Left ventricle myocardium inferior (tissue), 1 donor: ENCODE measurements at regions not wholly inside any gene's neighbourhood (a gene's known extent, or its start where the extent isn't known, plus 50 kb on each side); places are given as distances from the start of the nearest gene placed in this dataset.
A peak's percentile ranks its signal among the peaks of the same experiment; 100 is the strongest.

Experiments
- DNase-seq: peaks from one replicate; pipeline ENCODE4 v3.0.0-alpha.2; 2020
- H3K27ac ChIP-seq: fragments of 200-600 bp; replicated peaks from 2 replicates; pipeline ENCODE4 v1.8.0; 2021
- H3K27me3 ChIP-seq: fragments of 200-600 bp; 2 replicates; pipeline ENCODE4 v1.8.0; 2021; ENCODE audit warnings: low read depth
- H3K36me3 ChIP-seq: fragments of 200-600 bp; 2 replicates; pipeline ENCODE4 v1.8.0; 2021
- H3K4me1 ChIP-seq: fragments of 200-600 bp; 2 replicates; pipeline ENCODE4 v1.8.0; 2021
- H3K4me3 ChIP-seq: fragments of 200-600 bp; 2 replicates; pipeline ENCODE4 v1.8.0; 2021; ENCODE audit warnings: mild to moderate bottlenecking, moderate library complexity
- H3K9me3 ChIP-seq: fragments of 200-600 bp; replicated peaks from 2 replicates; pipeline ENCODE4 v1.8.0; 2021
- CTCF ChIP-seq: fragments of 200-600 bp; IDR thresholded peaks from 2 replicates; pipeline ENCODE4 v1.8.0; 2021; ENCODE audit warnings: antibody characterized with exemption, mild to moderate bottlenecking, borderline replicate concordance
- intact Hi-C: fragments of 100-400 bp; cut with micrococcal nuclease; formaldehyde crosslinking; loops from one replicate; pipeline ENCODE4 v1.11.0; 2022
- donor health status: DM: no; HTN: yes; CAD: no; lungs with severe emphysema.

GRCh38 chr1:208977638-208978256 lies 605.8 kb upstream of the CAMK1G start:
- no peak for DNase-seq
- intact Hi-C loops: no loop called here
- Histone ChIP-seq H3K4me1 (no peaks in the 10 kb centered on the region), H3K27ac (no peak overlapping the region), H3K4me3 (no peak overlapping the region), H3K36me3 (no peaks in the 10 kb centered on the region), H3K27me3 (no peaks in the 10 kb centered on the region), H3K9me3 (peaks cover 8% of the 10 kb centered on the region)
- TF ChIP-seq CTCF: no peak

GRCh38 chr1:208979776-208980175 lies 603.7 kb upstream of the CAMK1G start:
- Histone ChIP-seq H3K27ac (no peak overlapping the region), H3K27me3 (no peaks in the 10 kb centered on the region), H3K4me3 (no peak overlapping the region), H3K36me3 (no peaks in the 10 kb centered on the region), H3K4me1 (peaks cover 4% of the 10 kb centered on the region), H3K9me3 (peaks cover 8% of the 10 kb centered on the region)
- DNase-seq: no peak
- no peak for TF ChIP-seq CTCF
- intact Hi-C loops: no loop called here

GRCh38 chr1:208980605-208981004 lies 602.9 kb upstream of the CAMK1G start:
- intact Hi-C loops: no loop called here
- H3K4me1 ChIP-seq: peaks cover 8% of the 10 kb centered on the region
- no peak for DNase-seq
- H3K27me3 ChIP-seq: no peaks in the 10 kb centered on the region
- no peak overlapping the region for H3K4me3 ChIP-seq
- H3K36me3 ChIP-seq: no peaks in the 10 kb centered on the region
- H3K9me3 ChIP-seq: peaks cover 8% of the 10 kb centered on the region
- H3K27ac ChIP-seq: no peak overlapping the region
- TF ChIP-seq CTCF: no peak

GRCh38 chr1:208985231-208985630 lies 598.3 kb upstream of the CAMK1G start:
- Histone ChIP-seq H3K27ac (peak overlapping the region; percentile 41), H3K9me3 (no peaks in the 10 kb centered on the region), H3K27me3 (no peaks in the 10 kb centered on the region), H3K4me1 (peaks cover 24% of the 10 kb centered on the region), H3K36me3 (no peaks in the 10 kb centered on the region), H3K4me3 (no peak overlapping the region)
- intact Hi-C loops: no loop called here
- DNase-seq: no peak
- no peak for TF ChIP-seq CTCF

- Histone ChIP-seq H3K4me3 (peak overlapping the region; percentile 55), H3K4me1 (peaks cover 24% of the 10 kb centered on the region), H3K27ac (peak overlapping the region; percentile 73), H3K36me3 (no peaks in the 10 kb centered on the region), H3K27me3 (no peaks in the 10 kb centered on the region), H3K9me3 (peaks cover 16% of the 10 kb centered on the region)
- TF ChIP-seq CTCF: no peak
- no peak for DNase-seq
- intact Hi-C loops: no loop called here
Measured at GRCh38 chr1:208988811-208989222, 594.7 kb upstream of the CAMK1G start.
